Fibroblast of skin of scalp (primary cell): ENCODE measurements at regions not wholly inside any gene's neighbourhood (a gene's known extent, or its start where the extent isn't known, plus 50 kb on each side); places are given as distances from the start of the nearest gene placed in this dataset.
"Not testable (repeated sequence)": the region's sequence is repeated elsewhere in the genome, so short reads cannot be mapped to it uniquely, and the experiment has no call there.

Experiments used
- DNase-seq: peaks from one replicate; pipeline ENCODE4 v3.0.0-alpha.2; 2013

- no peak for DNase-seq
Measured at GRCh38 chr12:62045211-62045610, 215.0 kb upstream of the USP15 start.

- no peak for DNase-seq
Measured at GRCh38 chr12:62050785-62051184, 209.4 kb upstream of the USP15 start.

- DNase-seq: no peak
Measured at GRCh38 chr12:62069976-62070375, 190.2 kb upstream of the USP15 start.

DNA sequence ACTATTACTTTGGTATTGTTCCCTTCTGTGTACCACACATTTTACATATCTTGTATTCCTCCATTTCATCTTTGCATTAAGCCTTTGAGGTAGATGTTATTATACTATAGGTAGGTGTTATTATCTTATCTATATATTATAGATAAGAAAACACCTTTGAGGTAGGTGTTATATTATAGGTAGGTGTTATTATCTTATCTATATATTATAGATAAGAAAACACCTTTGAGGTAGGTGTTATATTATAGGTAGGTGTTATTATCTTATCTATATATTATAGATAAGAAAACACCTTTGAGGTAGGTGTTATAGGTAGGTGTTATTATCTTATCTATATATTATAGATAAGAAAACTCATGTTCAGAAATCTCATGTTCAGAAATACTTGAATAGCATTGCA, 187.0 kb upstream of the USP15 start:
- not testable (repeated sequence) for DNase-seq

GRCh38 chr12:62075870-62076269, 184.3 kb upstream of the USP15 start:
- DNase-seq: no peak

GRCh38 chr12:62078020-62078419, 182.2 kb upstream of the USP15 start:
- no peak for DNase-seq

DNA sequence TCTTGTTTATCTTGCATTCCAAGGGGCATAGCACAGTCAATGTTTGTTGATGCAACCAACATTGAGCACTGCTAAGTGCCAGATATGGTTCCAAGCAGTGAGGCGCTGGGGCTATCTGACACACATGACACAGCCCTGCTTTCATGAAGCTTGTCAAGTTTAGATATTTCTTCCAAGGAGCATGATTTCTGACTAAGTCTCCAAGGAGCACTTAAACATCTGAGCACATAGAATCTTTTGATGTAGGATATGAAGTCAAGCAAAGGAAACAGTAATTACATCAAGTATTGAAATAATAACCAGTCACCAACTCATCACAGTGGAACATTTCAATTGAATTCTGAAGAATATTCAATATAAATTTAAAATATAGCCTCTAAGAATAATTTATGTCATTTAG, 177.8 kb upstream of the USP15 start:
- DNase-seq: no peak

GRCh38 chr12:62098132-62098531, 162.1 kb upstream of the USP15 start:
- no peak for DNase-seq

- DNase-seq: no peak
Measured at GRCh38 chr12:62103748-62104147, 156.5 kb upstream of the USP15 start.

DNA sequence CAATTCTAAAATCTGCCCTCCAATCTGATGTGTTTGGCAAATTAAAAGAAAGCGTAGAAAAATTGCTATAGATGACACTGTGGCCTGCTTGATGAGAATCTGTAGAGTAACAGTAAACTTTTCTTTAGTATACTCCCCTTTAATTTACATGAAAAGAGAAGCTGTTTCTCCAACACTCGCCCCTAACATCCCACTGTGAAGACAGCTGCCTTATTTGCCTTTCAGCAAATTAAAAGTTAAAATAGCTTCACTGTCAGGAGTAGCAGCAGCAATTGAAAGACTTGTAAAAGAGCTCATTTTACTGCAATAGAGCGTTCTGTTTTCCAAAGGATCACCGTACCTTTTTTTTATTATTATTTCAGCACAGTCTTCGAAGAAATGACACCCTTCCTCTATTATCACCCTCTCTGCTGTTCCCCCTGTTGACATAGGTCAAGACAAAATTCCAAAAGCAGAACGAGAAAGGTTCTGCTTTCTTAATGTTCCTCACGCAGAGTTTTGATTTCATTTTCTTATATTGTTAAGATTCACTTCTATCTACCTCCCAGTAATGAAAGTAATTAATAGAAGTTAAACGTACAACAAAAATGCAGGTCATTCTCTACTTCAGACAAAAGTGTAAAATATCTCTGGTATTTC, 153.5 kb upstream of the USP15 start:
- no peak for DNase-seq

DNA sequence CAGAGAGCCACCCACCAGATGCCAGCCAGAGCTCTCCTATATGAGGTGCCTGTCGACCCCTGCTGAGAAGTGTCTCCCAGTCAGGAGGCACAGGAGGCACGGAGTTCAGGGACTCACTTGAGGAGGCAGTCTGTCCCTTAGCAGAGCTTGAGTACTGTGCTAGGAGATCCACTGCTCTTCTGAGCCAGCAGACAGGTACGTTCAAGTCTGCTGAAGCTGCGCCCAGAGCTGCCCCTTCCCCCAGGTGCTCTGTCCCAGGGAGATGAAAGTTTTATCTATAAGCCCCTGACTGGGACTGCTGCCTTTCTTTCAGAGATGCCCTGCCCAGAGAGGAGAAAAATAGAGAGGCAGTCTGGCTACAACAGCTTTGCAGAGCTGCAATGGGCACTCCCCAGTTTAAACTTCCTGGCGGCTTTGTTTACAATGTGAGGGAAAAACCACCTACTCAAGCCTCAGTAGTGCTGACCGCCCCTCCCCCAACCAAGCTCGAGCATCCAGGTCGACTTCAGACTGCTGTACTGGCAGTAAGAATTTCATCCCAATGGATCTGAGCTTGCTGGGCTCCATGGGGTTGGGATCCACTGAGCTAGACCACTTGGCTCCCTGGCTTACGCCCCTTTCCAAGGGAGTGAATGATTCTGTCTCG, 146.7 kb upstream of the USP15 start:
- no peak for DNase-seq

DNA sequence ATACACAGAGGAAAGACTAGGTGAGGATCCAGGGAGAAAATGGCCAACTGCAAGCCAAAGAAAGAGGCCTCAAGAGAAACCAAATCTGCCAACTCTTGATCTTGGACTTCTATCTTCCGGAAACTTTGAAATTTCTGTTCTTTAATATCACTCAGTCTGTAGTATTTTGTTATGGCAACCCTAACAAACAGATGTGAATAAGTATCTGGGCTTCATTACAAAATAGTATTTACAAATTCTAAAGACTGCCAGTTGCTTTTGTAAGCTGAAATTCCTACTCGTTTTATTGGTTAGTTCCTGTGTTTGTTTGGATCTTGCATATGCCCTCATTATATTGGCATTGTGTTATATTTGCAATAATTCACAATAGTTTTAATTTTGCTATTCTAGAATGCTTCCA, 143.2 kb upstream of the USP15 start:
- DNase-seq: no peak

DNA sequence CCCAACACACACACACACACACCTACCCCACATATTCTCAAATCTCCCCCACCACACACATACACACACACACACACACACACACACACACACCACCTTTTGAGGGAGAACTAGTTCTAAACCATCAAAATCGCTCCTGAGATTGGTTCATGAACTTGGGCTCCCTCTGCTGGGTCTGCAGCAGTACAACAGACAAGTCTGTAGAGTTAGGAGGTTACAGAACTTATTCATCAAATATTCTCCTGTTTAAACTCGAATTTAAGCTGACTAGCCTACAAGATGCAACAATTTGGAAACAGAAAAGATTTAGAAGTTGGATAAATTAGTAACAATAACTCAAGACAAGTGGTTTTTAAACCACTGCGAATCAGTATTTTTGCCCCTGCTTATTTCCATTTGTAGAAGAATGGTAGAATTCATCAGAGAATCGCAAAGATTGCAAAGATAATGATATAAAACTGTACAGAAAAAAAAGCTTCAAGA, 136.4 kb upstream of the USP15 start:
- DNase-seq: peak; percentile 56

- no peak for DNase-seq
Measured at GRCh38 chr12:62127516-62127915, 132.7 kb upstream of the USP15 start.

- no peak for DNase-seq
Measured at GRCh38 chr12:62128175-62128975, 131.8 kb upstream of the USP15 start.

- no peak for DNase-seq
Measured at GRCh38 chr12:62129291-62129690, 130.9 kb upstream of the USP15 start.

DNA sequence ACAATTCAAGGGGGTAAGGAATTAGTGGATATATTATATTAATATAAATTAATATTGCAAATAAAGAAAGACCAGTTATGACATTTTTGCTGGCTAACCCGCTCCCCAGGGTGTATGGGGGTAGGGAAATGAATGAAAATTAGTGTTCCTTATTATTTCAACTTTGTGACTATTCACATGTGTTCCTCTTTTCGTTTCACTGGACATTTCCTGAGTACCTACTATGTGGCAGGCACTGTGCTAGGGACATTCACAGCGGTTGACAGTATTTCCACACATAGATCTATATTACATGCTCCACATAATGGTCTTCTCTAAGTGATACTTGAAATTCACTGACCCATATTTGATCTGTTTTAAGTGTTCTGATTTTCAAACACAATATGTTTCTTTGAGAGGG, 129.8 kb upstream of the USP15 start:
- DNase-seq: no peak

DNA sequence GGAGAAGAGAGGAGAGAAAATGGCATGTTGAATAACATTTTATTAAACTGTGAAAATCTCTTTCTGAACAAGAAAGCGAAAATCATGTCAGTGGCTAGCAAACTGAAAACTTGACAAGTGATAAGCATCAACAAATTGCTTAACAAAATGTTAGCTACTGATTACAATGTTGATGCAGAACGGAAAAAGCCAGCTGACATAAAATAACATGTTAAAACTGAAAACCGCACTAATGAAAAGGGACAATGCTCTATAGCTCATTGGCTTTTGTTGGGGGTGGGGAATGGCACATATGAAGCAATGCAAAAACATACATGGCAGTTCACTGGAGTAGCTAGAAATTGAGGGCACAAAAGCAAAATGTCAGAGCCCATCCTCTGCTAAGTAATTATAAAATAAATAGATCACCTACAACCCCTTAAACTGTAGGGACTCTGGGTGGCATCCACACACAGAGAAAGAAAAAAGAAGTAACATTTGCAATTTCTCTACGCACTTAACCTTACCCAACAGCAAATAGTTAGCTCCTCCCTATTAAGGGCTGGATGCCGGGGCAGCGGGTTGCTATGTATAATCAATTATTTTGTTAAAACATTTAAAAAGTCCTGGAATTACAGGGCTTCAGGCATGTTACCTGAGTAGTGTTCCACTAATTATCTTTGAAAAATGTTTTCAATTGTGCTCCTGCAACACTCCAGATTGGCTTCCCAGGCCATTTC, 129.2 kb upstream of the USP15 start:
- no peak for DNase-seq

GRCh38 chr12:62133440-62133839, 126.8 kb upstream of the USP15 start:
- DNase-seq: no peak

- DNase-seq: no peak
Measured at GRCh38 chr12:62135553-62136200, 124.5 kb upstream of the USP15 start.

DNA sequence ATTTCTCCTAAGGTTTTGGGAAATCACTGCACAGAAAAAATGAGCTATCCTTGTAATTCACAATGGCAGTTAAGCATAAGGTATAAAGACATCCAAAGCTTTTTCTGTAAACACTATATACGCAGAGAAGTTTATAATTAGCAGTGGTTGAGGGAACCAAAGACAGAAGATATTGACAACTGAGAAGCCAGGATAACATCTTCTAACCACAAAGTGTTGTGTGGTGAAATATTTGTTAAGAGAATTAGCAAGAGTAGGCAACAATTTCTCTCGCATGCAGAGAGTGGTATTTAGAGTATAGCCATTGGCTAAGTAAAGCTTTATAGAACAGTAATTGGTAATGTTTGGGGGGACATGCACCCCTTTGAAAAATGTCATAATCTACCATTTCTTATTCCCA, 123.7 kb upstream of the USP15 start:
- no peak for DNase-seq

DNA sequence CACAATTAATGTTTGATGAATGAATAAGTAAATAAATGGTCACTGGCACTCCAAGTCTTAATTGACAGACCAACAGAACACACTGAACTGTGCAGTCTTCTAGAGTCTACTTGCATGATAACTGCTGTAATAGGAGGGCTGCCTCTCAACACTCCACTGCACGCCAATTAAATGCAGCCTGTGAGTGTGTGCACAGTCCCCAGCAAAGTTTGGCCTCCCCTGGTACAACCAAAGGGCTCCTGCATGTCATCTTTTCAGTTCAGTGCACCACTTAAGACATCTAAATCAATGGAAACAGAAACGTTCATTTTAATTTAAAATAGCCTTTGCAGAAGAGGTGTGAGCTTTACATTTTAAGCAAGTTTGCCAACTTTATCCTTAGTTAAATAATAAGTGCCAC, 121.7 kb upstream of the USP15 start:
- DNase-seq: no peak

DNA sequence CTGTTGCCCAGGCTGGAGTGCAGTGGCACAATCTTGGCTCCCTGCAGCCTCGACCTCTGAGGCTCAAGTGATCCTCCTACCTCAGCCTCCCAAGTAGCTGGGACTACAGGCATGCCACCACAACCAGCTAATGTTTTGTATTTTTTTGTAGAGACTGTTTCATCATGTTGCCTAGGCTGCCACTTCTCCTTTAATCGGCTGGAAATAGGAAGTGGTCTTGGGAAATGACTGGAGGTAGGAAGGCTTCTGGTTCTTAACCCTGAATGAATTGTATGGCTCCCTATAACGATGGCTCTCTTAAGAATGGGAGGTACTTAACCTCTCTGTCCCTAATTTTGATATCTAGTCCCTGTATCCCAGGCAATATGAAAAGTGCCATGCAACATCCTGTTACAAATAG, 113.9 kb upstream of the USP15 start:
- no peak for DNase-seq
